CD4-positive, alpha-beta T cell (primary cell): ENCODE measurements at regions not wholly inside any gene's neighbourhood (a gene's known extent, or its start where the extent isn't known, plus 50 kb on each side); places are given as distances from the start of the nearest gene placed in this dataset.

Experiments used
- ATAC-seq: fragments of 200-7000 bp; cut with Tn5 transposase; one replicate; pipeline ENCODE4 v1.10.0; 2022; ENCODE audit warnings: mild to moderate bottlenecking; ENCODE audit not compliant: poor library complexity
- CTCF ChIA-PET: fragments of 350-600 bp; sonication (Branson Sonifier 250); formaldehyde crosslinking; loops from one replicate; lab custom pipeline; 2021; ENCODE audit warnings: antibody characterized with exemption, inconsistent platforms; lab: Charles Lee
- POLR2A ChIA-PET: fragments of 350-600 bp; sonication (Branson Sonifier 250); formaldehyde crosslinking; loops from one replicate; lab custom pipeline; 2021; ENCODE audit warnings: antibody characterized with exemption, inconsistent platforms; lab: Charles Lee
- DNase-seq, 14 experiments: peaks; one replicate each; pipeline ENCODE4 v3.0.0-alpha.2; 2013 to 2020; ENCODE audit warnings: mixed read lengths in 2 of 14
- H3K27ac ChIP-seq, 2 donors: one replicate each; pipeline versions ENCODE4 v1.5.1 to v1.7.0; 2013; ENCODE audit warnings: low read length in 2 of 2, low read depth in 1 of 2, mild to moderate bottlenecking in 1 of 2
- H3K27me3 ChIP-seq, 2 experiments: 1 replicate in 1 of 2; 2 replicates in 1 of 2; pipeline versions ENCODE4 v1.6.1 to v1.7.0; 2013; ENCODE audit warnings: low read length in 2 of 2, control low read depth in 1 of 2, mild to moderate bottlenecking in 1 of 2, moderate library complexity in 1 of 2; ENCODE audit not compliant: insufficient read depth in 2 of 2, control insufficient read depth in 1 of 2
- H3K36me3 ChIP-seq: one replicate; pipeline ENCODE4 v1.6.1; 2013; ENCODE audit warnings: low read length, control low read depth; ENCODE audit not compliant: insufficient read depth
- H3K4me1 ChIP-seq: one replicate; pipeline ENCODE4 v1.6.1; 2013; ENCODE audit warnings: low read length, control low read depth; ENCODE audit not compliant: insufficient read depth
- H3K4me3 ChIP-seq: one replicate; pipeline ENCODE4 v1.5.1; 2013; ENCODE audit warnings: mild to moderate bottlenecking, low read length, moderate library complexity
- H3K9me3 ChIP-seq, 2 experiments: 1 replicate in 1 of 2; 2 replicates in 1 of 2; pipeline versions ENCODE4 v1.6.1 to v1.7.0; 2013; ENCODE audit warnings: low read length in 2 of 2, mild to moderate bottlenecking in 2 of 2, control low read depth in 1 of 2, moderate library complexity in 1 of 2; ENCODE audit not compliant: control insufficient read depth in 1 of 2, insufficient read depth in 1 of 2
- H3K27ac Mint-ChIP-seq: one replicate; pipeline ENCODE4 v1.8.0; 2020; ENCODE audit warnings: mixed read lengths
- H3K27me3 Mint-ChIP-seq: one replicate; pipeline ENCODE4 v1.8.0; 2021; ENCODE audit warnings: mixed read lengths
- H3K36me3 Mint-ChIP-seq: one replicate; pipeline ENCODE4 v1.8.0; 2021; ENCODE audit warnings: low read depth, mixed read lengths
- H3K4me1 Mint-ChIP-seq: one replicate; pipeline ENCODE4 v1.8.0; 2021; ENCODE audit warnings: low read depth, mixed read lengths
- H3K4me3 Mint-ChIP-seq: one replicate; pipeline ENCODE4 v1.8.0; 2020; ENCODE audit warnings: mild to moderate bottlenecking, mixed read lengths
- H3K9me3 Mint-ChIP-seq: one replicate; pipeline ENCODE4 v1.8.0; 2020; ENCODE audit warnings: mixed read lengths
- intact Hi-C, 2 experiments: fragments of 100-400 bp; cut with DNase I in 1 of 2; cut with micrococcal nuclease in 1 of 2; formaldehyde crosslinking; loops; one replicate each; pipeline versions ENCODE4 v1.15.1 to v1.9.0; 2023 to 2025; cut with DNase I, micrococcal nuclease
- TF ChIP-seq, protein P1 (sequence below): fragments of 200-600 bp; IDR thresholded peaks from one replicate; pipeline ENCODE4 v1.8.0; 2022; ENCODE audit warnings: antibody characterized with exemption, mild to moderate bottlenecking

DNA sequence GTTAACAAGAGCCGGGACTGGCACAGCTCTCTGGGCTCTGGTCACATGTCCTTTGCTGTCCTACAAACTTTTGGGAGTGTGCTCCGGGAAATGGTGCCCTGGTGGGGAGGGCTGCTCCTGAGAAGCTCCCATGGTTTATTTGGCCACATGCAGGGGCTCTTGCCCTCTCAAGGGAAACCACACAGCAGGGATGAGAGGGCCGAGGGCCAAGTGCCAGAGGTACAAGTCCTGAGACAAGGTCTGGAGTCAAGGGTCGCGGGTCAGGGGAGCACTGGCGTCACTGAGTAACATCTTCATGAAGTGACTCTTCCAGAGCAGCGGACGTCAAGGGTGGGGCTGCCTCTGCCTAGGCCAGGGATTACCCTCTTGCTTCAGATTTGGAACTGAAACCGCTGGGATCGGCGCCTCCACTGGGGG is 1160.6 kb downstream of the TBC1D22A start:
- CTCF ChIA-PET, result no interaction called here
- Histone ChIP-seq H3K4me1 (peaks cover 17% of the 10 kb centered on the region), H3K4me3 (no peak overlapping the region), H3K36me3 (no peaks in the 10 kb centered on the region), H3K9me3 (peaks cover 0 to 9% of the 10 kb centered on the region in 2 experiments), H3K27me3 (peaks cover 0 to 2% of the 10 kb centered on the region in 2 experiments), H3K27ac (no peak overlapping the region)
- DNase-seq (no peak), ATAC-seq (no peak)
- Mint-ChIP-seq H3K36me3 (no peaks in the 10 kb centered on the region), H3K4me1 (peaks cover 21% of the 10 kb centered on the region), H3K4me3 (no peak overlapping the region), H3K9me3 (no peaks in the 10 kb centered on the region), H3K27me3 (no peaks in the 10 kb centered on the region), H3K27ac (no peak overlapping the region)
- TF ChIP-seq, protein P1, sequence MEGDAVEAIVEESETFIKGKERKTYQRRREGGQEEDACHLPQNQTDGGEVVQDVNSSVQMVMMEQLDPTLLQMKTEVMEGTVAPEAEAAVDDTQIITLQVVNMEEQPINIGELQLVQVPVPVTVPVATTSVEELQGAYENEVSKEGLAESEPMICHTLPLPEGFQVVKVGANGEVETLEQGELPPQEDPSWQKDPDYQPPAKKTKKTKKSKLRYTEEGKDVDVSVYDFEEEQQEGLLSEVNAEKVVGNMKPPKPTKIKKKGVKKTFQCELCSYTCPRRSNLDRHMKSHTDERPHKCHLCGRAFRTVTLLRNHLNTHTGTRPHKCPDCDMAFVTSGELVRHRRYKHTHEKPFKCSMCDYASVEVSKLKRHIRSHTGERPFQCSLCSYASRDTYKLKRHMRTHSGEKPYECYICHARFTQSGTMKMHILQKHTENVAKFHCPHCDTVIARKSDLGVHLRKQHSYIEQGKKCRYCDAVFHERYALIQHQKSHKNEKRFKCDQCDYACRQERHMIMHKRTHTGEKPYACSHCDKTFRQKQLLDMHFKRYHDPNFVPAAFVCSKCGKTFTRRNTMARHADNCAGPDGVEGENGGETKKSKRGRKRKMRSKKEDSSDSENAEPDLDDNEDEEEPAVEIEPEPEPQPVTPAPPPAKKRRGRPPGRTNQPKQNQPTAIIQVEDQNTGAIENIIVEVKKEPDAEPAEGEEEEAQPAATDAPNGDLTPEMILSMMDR, result no peak
- intact Hi-C loops, result no loop called here
- POLR2A ChIA-PET, result no interaction called here

DNA sequence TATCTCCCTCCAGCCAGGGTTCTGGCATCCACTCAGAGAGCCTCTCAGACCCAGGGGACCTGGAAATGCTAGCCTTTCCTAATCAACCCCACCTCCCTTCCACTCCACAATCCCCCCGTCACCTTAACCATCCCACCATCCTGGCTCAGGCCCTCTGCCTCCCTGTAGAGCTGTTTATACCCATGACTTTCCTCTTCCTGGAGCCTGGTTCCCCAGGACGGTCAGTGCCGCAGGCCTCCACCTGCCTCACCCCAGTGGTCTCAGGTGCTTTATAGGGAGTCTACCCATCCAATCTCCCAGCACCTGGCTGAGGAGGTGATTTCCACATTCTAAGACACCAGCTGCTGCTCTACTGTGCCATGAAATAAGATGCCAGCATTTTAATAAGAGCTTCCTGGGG is 1159.5 kb downstream of the TBC1D22A start:
- no peak for ATAC-seq
- peaks cover 21% of the 10 kb centered on the region for H3K4me1 Mint-ChIP-seq
- peaks cover 21% of the 10 kb centered on the region for H3K4me1 ChIP-seq
- no peak overlapping the region for H3K27ac ChIP-seq
- CTCF ChIA-PET, result no interaction called here
- intact Hi-C loops, result no loop called here
- H3K4me3 Mint-ChIP-seq, result no peak overlapping the region
- H3K9me3 Mint-ChIP-seq, result no peaks in the 10 kb centered on the region
- POLR2A ChIA-PET, result no interaction called here
- TF ChIP-seq, protein P1, result no peak
- peaks cover 0 to 9% of the 10 kb centered on the region in 2 experiments for H3K9me3 ChIP-seq
- no peak for DNase-seq
- no peak overlapping the region for H3K4me3 ChIP-seq
- H3K27me3 ChIP-seq, result peaks cover 0 to 2% of the 10 kb centered on the region in 2 experiments
- no peaks in the 10 kb centered on the region for H3K36me3 ChIP-seq
- H3K36me3 Mint-ChIP-seq, result no peaks in the 10 kb centered on the region
- no peaks in the 10 kb centered on the region for H3K27me3 Mint-ChIP-seq
- H3K27ac Mint-ChIP-seq, result no peak overlapping the region

DNA sequence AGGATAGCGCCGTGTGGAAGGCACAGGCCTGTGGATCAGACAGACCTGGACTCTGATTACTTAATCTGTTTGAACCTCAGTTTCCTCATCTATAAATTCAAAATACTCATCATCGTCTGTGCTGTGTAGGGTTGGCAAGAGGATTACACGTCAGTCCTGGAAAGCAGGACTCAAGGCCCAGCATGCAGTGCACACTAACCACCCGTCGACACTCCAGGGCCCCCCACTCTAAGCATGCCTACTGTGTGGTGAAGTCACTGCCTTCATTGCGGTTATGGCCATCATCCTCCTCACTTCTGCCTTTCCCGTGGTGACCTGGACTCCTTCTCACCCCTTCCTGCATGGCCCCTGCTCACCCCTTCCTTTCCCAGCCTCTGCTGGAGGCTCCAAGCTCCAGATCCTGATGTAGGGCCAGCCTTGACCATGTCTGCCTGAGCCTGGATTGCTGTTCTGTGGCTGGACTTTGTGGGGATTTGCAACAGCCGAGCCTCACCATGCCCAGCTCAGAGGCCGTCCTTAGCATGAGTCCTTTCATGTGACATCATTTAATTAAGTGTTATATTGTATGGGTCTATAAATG is 1158.0 kb downstream of the TBC1D22A start:
- TF ChIP-seq, protein P1, result no peak
- Mint-ChIP-seq H3K9me3 (no peaks in the 10 kb centered on the region), H3K27ac (no peak overlapping the region), H3K4me3 (no peak overlapping the region), H3K27me3 (no peaks in the 10 kb centered on the region), H3K4me1 (peaks cover 21% of the 10 kb centered on the region), H3K36me3 (no peaks in the 10 kb centered on the region)
- CTCF ChIA-PET, result no interaction called here
- POLR2A ChIA-PET, result no interaction called here
- ATAC-seq (no peak), DNase-seq (no peak)
- Histone ChIP-seq H3K4me3 (no peak overlapping the region), H3K27me3 (peaks cover 0 to 2% of the 10 kb centered on the region in 2 experiments), H3K27ac (no peak overlapping the region), H3K4me1 (peaks cover 21% of the 10 kb centered on the region), H3K36me3 (no peaks in the 10 kb centered on the region), H3K9me3 (peaks cover 0 to 9% of the 10 kb centered on the region in 2 experiments)
- intact Hi-C loops, result no loop called here
